Aorta (tissue), 5 donors: ENCODE measurements at regions not wholly inside any gene's neighbourhood (a gene's known extent, or its start where the extent isn't known, plus 50 kb on each side); places are given as distances from the start of the nearest gene placed in this dataset.

Experiments used
- ATAC-seq: fragments of 200-7000 bp; cut with Tn5 transposase; one replicate; pipeline ENCODE4 v1.9.1; 2022; ENCODE audit warnings: moderate library complexity; ENCODE audit not compliant: low FRiP score
- DNase-seq, 2 donors: peaks; one replicate each; pipeline ENCODE4 v3.0.0-alpha.2; 2020
- H3K27ac ChIP-seq, 2 donors: one replicate each; pipeline ENCODE4 v1.5.1; 2013; ENCODE audit warnings: low read length in 2 of 2, mild to moderate bottlenecking in 2 of 2, moderate library complexity in 2 of 2, control low read depth in 1 of 2, inconsistent platforms in 1 of 2, low read depth in 1 of 2
- H3K27me3 ChIP-seq, 2 donors: one replicate each; pipeline ENCODE4 v1.6.1; 2013; ENCODE audit warnings: control low read depth in 1 of 2, low read length in 1 of 2, mild to moderate bottlenecking in 1 of 2, moderate library complexity in 1 of 2; ENCODE audit not compliant: insufficient read depth in 2 of 2, control insufficient read depth in 1 of 2
- H3K36me3 ChIP-seq, 2 donors: one replicate each; pipeline ENCODE4 v1.6.1; 2013; ENCODE audit warnings: control low read depth in 1 of 2, low read length in 1 of 2, mild to moderate bottlenecking in 1 of 2; ENCODE audit not compliant: insufficient read depth in 2 of 2, control insufficient read depth in 1 of 2
- H3K4me1 ChIP-seq, 2 donors: one replicate each; pipeline ENCODE4 v1.6.1; 2013; ENCODE audit warnings: low read length in 2 of 2, control low read depth in 1 of 2, mild to moderate bottlenecking in 1 of 2, moderate library complexity in 1 of 2; ENCODE audit not compliant: insufficient read depth in 2 of 2, control insufficient read depth in 1 of 2
- H3K4me3 ChIP-seq, 2 donors: one replicate each; pipeline ENCODE4 v1.5.1; 2013; ENCODE audit warnings: low read length in 2 of 2, control low read depth in 1 of 2, mild to moderate bottlenecking in 1 of 2
- H3K9me3 ChIP-seq: one replicate; pipeline ENCODE4 v1.6.1; 2013; ENCODE audit warnings: mild to moderate bottlenecking, low read length; ENCODE audit not compliant: control insufficient read depth
- WGBS, 2 donors: extraction: QIAGEN DNeasy Blood & Tissue Kit; methylation state at CpG; one replicate each; pipeline ENCODE4 v1.1.7; 2013; 5-methylcytosine and 5-hydroxymethylcytosine counted together
- intact Hi-C, 2 donors: fragments of 100-400 bp; cut with DNase I; formaldehyde crosslinking; loops; one replicate each; pipeline versions ENCODE4 v1.14.2 to v1.15.0; 2022
- donor health status: healthy with polysubstance abuse.
- donor health status: Bipolar disorder and iron deficiency.
- donor health status: DM: no; HTN: no; CAD: no.
- donor health status: DM: no; HTN: no; CAD: no.
- donor health status: DM: yes; HTN: yes; CAD: no.

DNA sequence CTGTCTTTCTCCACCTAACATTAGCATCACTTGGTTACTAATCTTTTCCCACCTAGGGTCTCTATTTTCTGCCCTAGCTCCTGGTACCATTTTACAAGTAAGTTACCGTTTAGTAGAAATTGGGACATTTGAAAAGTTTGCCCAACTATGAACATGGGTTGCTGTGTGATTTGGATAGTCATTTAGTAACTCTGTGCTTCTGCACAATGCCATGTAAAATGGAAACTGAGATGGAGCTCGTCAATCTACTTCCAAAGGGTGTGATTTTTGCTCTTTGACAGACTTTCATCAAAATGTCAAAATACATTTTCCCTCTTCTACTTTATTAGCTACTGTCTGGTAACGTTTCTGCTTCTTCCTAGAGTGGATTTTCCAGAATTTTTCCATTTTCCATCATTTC is 381.5 kb upstream of the B3GALT2 start:
- Histone ChIP-seq H3K4me3 (no peak overlapping the region), H3K27me3 (no peaks in the 10 kb centered on the region), H3K4me1 (no peaks in the 10 kb centered on the region), H3K36me3 (no peaks in the 10 kb centered on the region), H3K27ac (no peak overlapping the region), H3K9me3 (no peaks in the 10 kb centered on the region)
- intact Hi-C loops: no loop called here
- DNase-seq (no peak), ATAC-seq (no peak)
- WGBS, 2 donors: 90 to 93% methylated on average over 3 of the region's 3 CpGs

DNA sequence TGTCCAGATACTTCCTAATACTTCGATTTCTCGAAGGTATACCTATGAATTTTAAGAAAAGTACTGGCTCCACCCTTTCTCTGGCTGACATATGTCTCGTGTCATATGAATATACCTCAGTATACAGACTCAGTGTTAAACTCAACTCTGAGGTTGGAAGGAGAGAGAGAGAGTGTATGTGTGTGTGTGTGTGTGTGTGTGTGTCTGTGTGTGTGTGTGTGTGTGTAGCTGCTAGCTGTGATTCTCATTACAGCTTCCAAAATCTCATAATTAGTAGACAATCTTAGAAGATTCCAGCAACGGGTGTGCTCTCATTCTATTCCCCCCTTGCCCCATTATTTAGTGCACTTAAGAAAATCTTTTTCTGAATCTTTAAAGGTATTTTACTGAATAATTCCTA is 380.3 kb upstream of the B3GALT2 start:
- DNase-seq (no peak), ATAC-seq (no peak)
- Histone ChIP-seq H3K9me3 (no peaks in the 10 kb centered on the region), H3K27ac (no peak overlapping the region), H3K36me3 (no peaks in the 10 kb centered on the region), H3K4me3 (no peak overlapping the region), H3K4me1 (no peaks in the 10 kb centered on the region), H3K27me3 (no peaks in the 10 kb centered on the region)
- WGBS, 2 donors: 87 to 88% methylated on average over 4 of the region's 4 CpGs
- intact Hi-C loops: no loop called here

DNA sequence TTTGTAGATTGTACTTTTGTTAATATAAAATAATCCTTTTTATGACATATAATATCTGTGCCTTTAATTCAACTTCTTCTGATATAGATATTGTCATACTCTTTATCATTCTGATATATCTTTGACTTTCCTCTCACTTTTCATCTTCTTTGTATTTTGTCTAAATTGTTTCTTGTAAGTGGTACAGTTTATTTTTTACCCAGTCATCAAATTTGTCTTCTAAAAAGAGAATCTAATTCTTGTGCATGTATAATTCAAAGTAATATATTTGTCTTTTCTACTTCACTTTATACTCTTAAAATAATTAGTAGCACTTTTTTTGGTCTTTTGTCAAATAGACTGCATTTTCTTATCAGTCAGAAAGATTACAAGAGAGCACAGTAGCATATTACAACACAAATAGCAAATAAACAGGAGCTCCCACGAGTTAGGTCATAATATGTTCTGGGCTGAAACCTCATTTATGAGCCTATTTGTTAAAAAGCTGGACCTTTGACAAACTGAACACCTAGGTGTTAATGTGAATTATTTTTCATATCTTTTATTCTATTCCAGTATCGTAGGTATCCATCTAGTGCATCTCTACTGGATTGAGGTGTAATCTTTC is 379.7 kb upstream of the B3GALT2 start:
- H3K27ac ChIP-seq: no peak overlapping the region
- H3K4me1 ChIP-seq: no peaks in the 10 kb centered on the region
- H3K9me3 ChIP-seq: no peaks in the 10 kb centered on the region
- 82 to 84% methylated on average over 2 of the region's 2 CpGs for WGBS, 2 donors
- DNase-seq: no peak
- H3K4me3 ChIP-seq: no peak overlapping the region
- no peaks in the 10 kb centered on the region for H3K36me3 ChIP-seq
- intact Hi-C loops: no loop called here
- no peaks in the 10 kb centered on the region for H3K27me3 ChIP-seq
- no peak for ATAC-seq

DNA sequence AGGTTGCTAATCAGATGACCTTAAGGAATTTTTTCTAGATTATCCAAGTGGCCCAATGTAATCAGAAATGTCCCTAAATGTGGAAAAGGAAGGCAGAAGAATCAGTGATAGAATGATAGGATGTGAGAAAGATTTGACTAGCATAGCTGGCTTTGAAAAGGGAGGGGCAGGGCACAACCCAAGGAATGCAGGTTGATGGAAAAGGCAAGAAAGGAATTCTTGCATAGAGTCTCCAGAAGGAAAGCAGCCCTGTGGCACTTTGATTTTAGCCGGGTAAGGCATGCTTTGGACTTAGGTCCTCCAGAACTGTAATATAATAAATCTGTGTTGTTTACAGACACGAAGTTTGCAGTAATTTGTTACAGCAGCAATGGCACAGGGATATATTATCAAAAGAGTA is 375.7 kb upstream of the B3GALT2 start:
- peaks cover 0 to 2% of the 10 kb centered on the region in 2 donors for H3K4me1 ChIP-seq
- 41 to 64% methylated on average over 2 of the region's 2 CpGs for WGBS, 2 donors
- DNase-seq: no peak
- H3K27ac ChIP-seq: no peak overlapping the region
- intact Hi-C loops: no loop called here
- no peaks in the 10 kb centered on the region for H3K9me3 ChIP-seq
- H3K36me3 ChIP-seq: no peaks in the 10 kb centered on the region
- ATAC-seq: no peak
- no peaks in the 10 kb centered on the region for H3K27me3 ChIP-seq
- H3K4me3 ChIP-seq: no peak overlapping the region

DNA sequence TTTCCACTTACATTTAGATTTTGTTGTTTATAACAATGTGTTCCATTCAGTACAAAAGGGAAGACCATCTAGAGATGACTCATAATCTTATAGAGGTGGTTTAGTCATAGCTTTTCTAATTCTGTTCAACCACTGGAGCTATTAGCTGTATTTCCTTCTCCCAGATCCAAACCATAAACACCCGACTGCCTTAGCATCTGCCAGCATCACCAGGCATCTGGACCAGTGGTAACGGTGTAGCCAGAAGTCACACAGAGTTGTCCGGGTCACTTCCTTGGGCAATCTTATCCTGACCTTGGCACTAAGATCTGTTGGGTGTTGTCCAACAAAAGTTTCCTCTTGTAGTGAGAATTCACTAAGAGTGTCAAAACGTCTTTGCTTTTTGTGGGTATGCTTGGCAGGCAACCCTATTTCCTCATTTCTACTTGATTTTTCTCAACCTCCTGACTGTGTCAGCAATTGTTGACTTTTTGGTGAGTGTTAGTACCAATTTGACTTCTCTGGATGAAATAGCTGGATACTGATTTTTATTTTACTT is 372.1 kb upstream of the B3GALT2 start:
- H3K27me3 ChIP-seq: no peaks in the 10 kb centered on the region
- no peak overlapping the region for H3K4me3 ChIP-seq
- H3K4me1 ChIP-seq: peaks cover 0 to 2% of the 10 kb centered on the region in 2 donors
- peak; percentile 46 for ATAC-seq
- WGBS, 2 donors: 10 to 14% methylated on average over 4 of the region's 4 CpGs
- H3K9me3 ChIP-seq: no peaks in the 10 kb centered on the region
- no peak overlapping the region for H3K27ac ChIP-seq
- no peak for DNase-seq
- H3K36me3 ChIP-seq: no peaks in the 10 kb centered on the region
- intact Hi-C loops: no loop called here

DNA sequence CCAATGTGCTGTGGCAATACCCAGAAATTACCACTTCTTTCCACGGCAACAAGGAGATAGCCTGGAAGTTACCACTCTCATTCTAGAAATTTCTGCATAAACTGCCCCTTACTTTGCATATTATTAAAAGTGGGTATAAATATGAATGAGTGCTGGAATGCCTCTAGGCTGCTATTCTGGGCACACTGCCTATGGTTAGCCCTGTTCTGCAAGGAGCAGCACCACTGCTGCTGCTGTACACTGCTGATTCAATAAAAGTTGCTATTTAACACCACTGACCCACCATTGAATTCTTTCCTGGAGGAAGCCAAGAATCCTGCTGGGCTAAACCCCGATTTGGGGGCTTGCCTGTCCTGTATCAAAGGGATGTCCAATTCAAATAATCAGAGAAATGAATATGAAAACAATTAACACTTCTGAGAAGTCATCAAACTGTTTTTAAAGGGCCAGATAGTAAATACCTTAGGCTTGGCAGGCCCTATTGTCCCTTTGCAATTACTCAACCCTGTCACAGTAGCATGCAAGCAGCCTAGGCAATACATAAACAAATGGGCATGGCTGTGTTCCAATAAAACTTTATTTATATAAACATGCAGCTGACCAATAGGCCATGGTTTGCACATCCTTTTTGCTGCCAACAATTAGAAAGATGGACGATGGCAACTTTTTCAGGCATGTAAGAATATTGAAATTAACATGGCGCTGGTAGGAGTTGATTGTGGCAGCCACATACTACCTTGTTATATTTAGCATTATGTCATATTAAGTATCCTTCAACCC is 369.4 kb upstream of the B3GALT2 start:
- peaks cover 0 to 2% of the 10 kb centered on the region in 2 donors for H3K4me1 ChIP-seq
- H3K9me3 ChIP-seq: no peaks in the 10 kb centered on the region
- H3K27ac ChIP-seq: no peak overlapping the region
- intact Hi-C loops: no loop called here
- no peak overlapping the region for H3K4me3 ChIP-seq
- no peak for DNase-seq
- WGBS, 2 donors: 84 to 85% methylated on average over 4 of the region's 4 CpGs
- H3K36me3 ChIP-seq: no peaks in the 10 kb centered on the region
- no peak for ATAC-seq
- H3K27me3 ChIP-seq: no peaks in the 10 kb centered on the region

DNA sequence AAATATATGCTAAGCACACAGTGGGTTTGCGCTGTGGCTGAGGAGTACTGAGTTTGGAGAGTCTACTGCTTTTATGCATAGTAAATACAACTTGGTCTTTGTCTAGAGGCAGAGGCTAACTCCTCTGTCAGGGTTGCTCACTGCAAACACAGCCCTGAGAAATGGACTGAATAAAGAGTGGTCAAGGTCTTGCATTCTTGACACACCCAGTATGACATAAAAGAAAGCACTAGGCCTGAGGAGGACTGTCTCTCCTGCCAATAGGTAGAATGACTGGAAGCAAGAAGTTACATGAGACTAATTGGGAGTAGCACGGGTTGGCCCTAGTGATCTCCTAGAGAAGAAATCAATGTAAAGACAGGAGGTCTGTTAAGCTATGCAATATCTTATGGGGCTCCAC is 367.2 kb upstream of the B3GALT2 start:
- Histone ChIP-seq H3K4me1 (peaks cover 0 to 2% of the 10 kb centered on the region in 2 donors), H3K27ac (no peak overlapping the region), H3K9me3 (no peaks in the 10 kb centered on the region), H3K36me3 (no peaks in the 10 kb centered on the region), H3K27me3 (no peaks in the 10 kb centered on the region), H3K4me3 (no peak overlapping the region)
- intact Hi-C loops: no loop called here
- WGBS, 2 donors: 94% methylated on average over 2 of the region's 2 CpGs
- no peak for ATAC-seq
- no peak for DNase-seq

DNA sequence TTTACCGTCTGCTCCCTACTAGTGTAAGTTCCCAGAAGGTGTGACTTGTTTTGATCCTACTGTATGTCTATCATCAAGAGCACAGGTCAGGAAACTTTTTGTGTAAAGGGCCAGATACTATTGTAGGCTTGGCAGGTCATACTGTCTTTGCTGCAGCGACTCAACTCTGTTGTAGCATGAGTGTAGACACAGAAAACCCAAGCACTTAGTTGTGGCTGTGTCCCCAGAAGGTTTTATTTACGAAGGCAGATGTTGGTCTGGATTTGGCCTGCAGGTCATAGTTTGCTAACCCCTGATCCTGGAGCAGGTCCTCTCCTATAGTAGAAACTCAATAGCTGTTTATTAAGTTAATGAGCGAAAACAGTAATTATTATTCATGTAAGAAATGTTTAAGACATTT is 365.9 kb upstream of the B3GALT2 start:
- Histone ChIP-seq H3K27ac (no peak overlapping the region), H3K4me1 (no peaks in the 10 kb centered on the region), H3K9me3 (no peaks in the 10 kb centered on the region), H3K27me3 (no peaks in the 10 kb centered on the region), H3K4me3 (no peak overlapping the region), H3K36me3 (no peaks in the 10 kb centered on the region)
- no peak for DNase-seq
- no peak for ATAC-seq
- intact Hi-C loops: no loop called here
- 94 to 96% methylated on average over 4 of the region's 4 CpGs for WGBS, 2 donors

DNA sequence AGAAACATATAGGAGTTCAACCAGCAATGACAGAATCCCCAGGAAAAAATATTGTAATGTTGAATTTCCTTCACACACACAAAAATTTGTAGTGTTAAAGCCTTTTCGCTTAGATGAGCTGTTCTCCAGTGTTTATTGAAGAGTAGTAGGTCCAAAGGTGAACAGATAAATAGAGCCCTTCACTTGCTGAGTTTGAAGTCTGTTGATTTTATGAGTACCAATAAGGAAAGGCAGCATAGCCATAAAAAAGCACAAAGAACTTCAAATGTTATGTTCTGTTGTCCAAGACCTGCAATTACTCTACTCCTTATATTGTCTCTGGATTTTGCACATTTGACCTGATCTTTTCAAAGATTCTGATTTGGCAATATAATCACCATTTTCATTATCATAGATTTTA is 362.7 kb upstream of the B3GALT2 start:
- no peak for ATAC-seq
- no peaks in the 10 kb centered on the region for H3K27me3 ChIP-seq
- no peak for DNase-seq
- no peaks in the 10 kb centered on the region for H3K4me1 ChIP-seq
- no peaks in the 10 kb centered on the region for H3K36me3 ChIP-seq
- WGBS, 2 donors: 90 to 93% methylated on average over 1 of the region's 1 CpG
- no peak overlapping the region for H3K27ac ChIP-seq
- H3K4me3 ChIP-seq: no peak overlapping the region
- H3K9me3 ChIP-seq: no peaks in the 10 kb centered on the region
- intact Hi-C loops: no loop called here
